Cardiac fibroblast (primary cell): ENCODE measurements at regions not wholly inside any gene's neighbourhood (a gene's known extent, or its start where the extent isn't known, plus 50 kb on each side); places are given as distances from the start of the nearest gene placed in this dataset.

Experiments used
- DNase-seq, 2 donors: peaks; one replicate each; pipeline versions ENCODE4 v3.0.0 to v3.0.0-alpha.2; 2010; ENCODE audit warnings: low read depth in 2 of 2
- H3K4me3 ChIP-seq, 2 donors: replicated peaks in 1 of 2; 1 replicate in 1 of 2; 2 replicates in 1 of 2; pipeline ENCODE4 v1.5.1; 2011; ENCODE audit warnings: low read depth in 2 of 2, low read length in 2 of 2, mild to moderate bottlenecking in 2 of 2, moderate library complexity in 1 of 2
- TF ChIP-seq, protein P1 (sequence below): IDR thresholded peaks from one replicate; pipeline ENCODE4 v1.5.1; 2011; ENCODE audit warnings: low read depth, mild to moderate bottlenecking, low read length, inconsistent platforms

DNA sequence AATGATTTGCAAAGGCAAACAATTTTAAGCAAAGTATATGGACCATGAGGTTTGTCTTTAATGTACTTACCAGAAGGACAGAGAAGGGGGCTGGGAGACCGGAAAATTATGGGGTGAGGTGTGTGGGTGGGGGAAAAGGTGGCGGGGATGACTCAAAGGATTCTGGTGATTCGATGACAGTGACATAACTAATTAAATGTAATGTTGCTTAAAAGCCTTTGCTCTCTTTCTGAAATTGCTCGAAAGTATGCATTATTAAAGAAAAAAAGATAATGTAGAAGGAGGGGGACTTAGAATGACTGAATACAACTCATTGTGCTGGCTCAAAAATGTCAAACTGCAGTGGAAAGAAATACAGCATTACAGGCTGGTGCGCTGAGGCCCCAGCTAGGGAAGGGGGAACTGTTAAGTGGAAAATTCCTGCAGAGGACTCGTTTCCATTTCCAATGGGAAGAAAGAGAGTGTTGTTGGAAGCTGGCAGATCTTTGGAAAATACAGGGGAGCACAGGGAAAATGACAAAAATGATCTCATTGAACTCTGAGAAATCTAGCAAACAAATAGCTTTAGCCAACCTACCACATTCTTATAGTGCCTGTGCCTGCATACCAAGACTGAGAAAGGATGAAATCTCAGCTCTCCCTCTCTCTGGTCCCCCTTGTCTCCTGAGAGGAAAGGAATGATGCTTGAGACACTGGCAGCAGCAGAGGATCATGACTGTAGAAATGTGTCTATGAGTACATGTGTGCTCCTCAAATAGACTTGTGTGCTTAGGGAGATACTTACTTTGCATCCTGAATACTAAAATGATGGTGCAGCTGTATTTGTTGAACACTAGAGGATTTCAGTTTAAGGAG lies 632.4 kb downstream of the NYAP2 start:
- TF ChIP-seq, protein P1, sequence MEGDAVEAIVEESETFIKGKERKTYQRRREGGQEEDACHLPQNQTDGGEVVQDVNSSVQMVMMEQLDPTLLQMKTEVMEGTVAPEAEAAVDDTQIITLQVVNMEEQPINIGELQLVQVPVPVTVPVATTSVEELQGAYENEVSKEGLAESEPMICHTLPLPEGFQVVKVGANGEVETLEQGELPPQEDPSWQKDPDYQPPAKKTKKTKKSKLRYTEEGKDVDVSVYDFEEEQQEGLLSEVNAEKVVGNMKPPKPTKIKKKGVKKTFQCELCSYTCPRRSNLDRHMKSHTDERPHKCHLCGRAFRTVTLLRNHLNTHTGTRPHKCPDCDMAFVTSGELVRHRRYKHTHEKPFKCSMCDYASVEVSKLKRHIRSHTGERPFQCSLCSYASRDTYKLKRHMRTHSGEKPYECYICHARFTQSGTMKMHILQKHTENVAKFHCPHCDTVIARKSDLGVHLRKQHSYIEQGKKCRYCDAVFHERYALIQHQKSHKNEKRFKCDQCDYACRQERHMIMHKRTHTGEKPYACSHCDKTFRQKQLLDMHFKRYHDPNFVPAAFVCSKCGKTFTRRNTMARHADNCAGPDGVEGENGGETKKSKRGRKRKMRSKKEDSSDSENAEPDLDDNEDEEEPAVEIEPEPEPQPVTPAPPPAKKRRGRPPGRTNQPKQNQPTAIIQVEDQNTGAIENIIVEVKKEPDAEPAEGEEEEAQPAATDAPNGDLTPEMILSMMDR: no peak
- peak; percentile 27 to 36 for DNase-seq
- H3K4me3 ChIP-seq: peak overlapping the region; percentile 58 to 59

DNA sequence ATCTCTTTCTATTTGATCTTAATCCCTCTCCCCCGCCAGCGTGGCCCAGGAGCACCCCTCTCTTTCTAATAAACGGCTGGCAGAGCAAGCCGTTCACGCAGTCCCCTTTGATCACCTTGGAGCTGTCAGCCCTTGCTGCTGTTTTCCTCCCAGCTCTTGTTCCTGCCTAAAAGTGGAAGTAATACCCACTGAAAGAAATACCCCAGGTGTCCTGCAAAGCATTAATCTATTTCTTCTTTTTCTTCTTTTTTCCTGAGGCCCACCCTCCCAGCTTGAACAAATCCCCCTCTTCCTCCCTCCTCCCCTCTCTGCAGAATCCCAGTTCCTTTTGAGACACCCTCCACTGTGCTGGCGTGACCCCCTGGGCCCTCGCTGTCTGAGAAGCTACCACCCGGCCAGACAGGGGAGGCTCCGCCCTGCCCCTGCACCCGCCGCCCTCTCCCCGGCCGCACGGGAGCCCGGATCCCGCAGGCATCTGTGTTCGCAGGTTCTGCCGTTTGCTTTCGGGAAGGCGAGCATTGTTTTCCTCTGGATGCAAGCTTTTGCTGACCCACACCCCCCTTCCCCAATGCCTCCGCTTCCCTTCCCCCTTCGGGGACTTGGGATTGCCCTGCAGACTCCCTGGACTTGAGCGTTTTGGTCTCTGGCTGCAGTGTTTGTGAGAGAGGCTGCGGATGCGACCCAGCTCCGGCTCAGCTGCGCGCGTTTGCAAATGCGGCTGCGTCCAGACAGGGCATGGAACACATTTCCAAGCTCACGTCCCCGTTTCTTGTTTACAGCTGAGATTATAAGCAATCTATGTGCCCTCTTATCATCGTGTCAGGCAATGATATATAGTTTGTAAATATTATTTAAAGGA lies 631.5 kb downstream of the NYAP2 start:
- DNase-seq: peak; percentile 76 to 78
- TF ChIP-seq, protein P1: no peak
- H3K4me3 ChIP-seq: peak overlapping the region; percentile 58 to 59

DNA sequence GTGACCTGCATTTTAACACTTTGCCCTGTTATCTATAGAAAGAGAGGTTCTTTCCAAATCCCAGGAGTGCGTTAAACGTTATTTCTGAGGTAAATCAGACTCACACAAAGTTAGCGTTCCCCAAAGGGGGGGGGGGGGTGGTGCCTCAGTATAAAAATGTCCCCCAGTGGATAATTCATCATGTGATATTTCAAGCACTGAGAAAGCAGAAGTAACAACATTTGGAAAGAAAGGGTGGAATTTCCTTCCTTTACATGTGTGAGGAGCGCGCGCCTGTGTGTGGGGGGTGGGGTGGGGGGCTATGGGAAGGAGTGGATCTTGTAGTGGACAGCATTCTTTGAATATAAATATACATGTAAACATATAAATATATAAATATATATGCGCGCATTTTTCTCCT lies 630.9 kb downstream of the NYAP2 start:
- DNase-seq: no peak
- TF ChIP-seq, protein P1: no peak
- peak overlapping the region in 1 of 2 donors; percentile 59 for H3K4me3 ChIP-seq

DNA sequence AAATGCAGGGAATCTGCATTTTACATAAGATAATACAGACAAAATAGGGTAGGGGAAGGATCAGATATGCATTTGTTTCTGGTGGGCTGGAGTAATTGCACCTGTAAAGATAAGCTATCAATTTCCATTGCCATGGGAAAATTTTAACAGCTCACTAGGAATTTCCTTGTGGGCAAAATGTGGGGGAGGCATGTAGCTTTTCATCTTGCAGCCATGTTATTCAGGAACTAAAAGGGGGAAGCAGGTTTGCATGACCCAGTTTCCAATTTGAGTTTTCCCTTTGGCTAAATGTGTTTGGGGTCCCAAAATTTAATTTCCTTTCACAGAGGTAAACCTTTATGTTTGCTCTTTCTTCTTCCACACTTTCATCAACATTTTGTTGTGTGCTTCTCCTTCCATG lies 624.4 kb downstream of the NYAP2 start:
- TF ChIP-seq, protein P1: no peak
- no peak overlapping the region for H3K4me3 ChIP-seq
- DNase-seq: no peak

DNA sequence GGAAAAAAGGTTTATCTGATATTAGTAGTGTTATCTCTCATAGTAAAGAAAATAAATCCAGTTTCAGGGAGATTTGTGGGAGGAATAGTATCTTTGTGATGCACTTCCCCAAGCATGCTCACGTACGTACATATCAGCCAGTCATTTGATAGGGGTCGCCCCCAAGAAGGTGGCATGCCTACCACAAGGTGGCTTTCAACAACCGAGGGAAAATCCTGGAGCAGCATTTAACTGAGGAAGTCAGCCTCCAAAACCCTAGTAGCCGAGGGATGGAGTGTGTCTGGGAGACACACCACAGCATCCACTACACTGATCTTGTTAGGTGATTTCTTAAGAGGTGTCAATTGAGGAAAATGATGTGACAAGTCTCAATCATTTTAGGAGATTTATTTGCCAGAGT lies 623.9 kb downstream of the NYAP2 start:
- H3K4me3 ChIP-seq: no peak overlapping the region
- DNase-seq: no peak
- TF ChIP-seq, protein P1: no peak

DNA sequence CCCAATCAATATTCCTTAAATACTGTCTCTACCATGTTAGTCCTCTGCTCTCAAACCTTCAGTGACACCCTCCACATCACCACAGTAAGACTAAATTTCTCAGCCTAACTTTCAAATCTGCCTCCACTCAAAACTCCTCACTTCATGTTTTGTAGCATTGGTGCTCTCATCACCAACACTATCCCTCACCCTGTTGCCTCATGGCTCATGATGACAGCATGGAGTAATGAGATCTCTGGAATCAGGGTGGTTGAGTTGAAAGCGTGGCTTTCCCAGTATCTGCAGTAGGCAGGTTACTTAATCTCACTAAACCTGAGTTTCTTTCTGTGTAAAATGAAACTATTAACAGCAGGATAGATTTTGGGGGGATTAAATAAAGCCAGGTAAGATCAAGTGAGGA lies 621.4 kb downstream of the NYAP2 start:
- no peak overlapping the region for H3K4me3 ChIP-seq
- TF ChIP-seq, protein P1: no peak
- no peak for DNase-seq
